NCI-H69 (cell line): ENCODE measurements at regions not wholly inside any gene's neighbourhood (a gene's known extent, or its start where the extent isn't known, plus 50 kb on each side); places are given as distances from the start of the nearest gene placed in this dataset.
"Not testable (repeated sequence)": the region's sequence is repeated elsewhere in the genome, so short reads cannot be mapped to it uniquely, and the experiment has no call there.

ENCODE experiments used
- DNase-seq: peaks from one replicate; lab custom pipeline; 2025; lab: John Stamatoyannopoulos, UW

DNA sequence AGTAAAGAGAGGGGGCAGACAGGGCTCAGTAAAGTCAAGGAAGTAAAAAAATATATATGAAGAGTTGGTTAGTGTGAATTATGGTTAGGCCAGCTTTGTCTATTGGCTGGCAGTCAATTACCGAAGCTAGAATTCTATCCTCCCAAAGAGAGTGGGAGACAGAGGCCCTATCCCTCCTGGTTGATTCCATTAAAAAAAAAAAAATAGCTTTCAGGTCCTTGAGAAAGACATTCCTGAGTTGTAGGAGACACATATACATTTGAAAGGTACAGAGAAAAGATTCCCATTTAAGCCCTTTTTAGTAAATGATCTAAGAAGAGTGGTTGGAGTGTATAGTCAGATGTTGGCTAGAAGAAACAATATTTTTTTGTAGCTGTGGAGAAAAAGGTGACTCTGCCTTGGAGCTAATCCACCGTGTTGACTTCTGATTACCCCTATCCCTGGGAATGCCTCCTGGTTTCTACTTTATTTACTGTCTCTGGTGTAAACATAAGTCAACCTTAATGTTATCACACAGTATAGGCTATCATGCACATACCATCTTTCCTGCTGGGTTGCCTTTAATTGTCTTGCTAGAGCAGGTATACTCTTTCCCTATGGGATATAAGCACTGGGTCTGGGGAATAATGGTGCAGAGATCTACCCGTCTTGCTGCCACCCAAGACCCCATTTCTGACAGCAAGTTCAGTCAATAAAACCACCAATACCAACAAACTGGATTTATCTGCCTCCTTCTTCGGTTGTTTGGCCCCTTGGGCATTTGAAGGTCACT is 859.9 kb upstream of the ATXN7L3B start:
- no peak for DNase-seq

DNA sequence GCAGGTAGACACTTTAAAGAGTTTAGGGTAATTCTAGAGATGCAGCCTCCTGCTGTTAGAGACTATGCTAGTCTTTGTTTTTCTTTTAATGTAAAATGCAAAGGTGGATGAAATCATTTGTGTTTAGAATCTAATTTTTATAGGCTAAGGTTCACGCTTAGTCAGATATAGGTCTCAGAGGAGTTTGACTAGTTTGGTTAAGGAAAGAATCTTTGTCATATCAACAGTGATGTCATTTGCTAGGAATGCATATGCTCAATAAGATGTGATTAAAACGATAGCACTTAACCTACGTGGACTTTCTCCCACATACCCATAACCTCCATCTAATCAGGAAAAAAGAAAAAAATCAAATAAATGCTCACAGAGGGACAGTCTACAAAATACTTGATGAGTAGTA is 859.3 kb upstream of the ATXN7L3B start:
- no peak for DNase-seq

DNA sequence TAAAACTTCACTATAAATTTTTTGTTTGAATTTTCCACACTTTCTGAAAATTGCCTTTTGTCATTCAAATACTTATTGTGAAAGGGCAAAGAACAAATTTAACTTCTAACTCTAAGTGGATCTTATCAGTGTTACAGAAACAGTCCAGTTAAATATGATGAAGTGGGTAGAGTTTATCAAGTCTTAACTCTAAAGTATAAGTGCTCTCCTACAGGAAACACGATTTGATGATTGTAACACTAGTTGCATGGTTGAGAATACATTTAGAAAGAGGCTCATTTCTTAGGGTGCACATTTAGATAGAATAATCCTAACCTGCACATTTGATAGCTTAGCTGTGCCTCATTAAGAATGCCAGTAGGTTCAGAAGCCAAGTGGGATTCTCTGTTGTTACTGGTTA is 838.3 kb upstream of the ATXN7L3B start:
- DNase-seq, result no peak

DNA sequence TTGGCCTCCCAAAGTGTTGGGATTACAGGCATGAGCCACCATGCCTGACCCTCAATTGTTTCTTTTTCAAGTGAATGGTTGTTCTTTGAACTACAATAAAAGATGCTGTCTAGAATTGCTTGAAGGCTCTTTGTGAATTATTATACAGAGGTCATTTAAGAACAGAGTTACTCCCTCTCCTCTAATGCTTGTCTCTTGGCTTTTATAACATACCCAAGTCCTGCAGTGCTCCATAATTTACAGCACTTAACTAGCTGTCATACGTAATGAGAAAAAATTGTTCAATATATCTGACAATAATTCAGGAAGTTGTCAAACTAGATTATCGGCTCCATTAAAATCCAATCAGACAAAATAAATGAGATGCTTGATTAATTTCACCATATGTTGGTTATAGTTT is 823.0 kb upstream of the ATXN7L3B start:
- no peak for DNase-seq

DNA sequence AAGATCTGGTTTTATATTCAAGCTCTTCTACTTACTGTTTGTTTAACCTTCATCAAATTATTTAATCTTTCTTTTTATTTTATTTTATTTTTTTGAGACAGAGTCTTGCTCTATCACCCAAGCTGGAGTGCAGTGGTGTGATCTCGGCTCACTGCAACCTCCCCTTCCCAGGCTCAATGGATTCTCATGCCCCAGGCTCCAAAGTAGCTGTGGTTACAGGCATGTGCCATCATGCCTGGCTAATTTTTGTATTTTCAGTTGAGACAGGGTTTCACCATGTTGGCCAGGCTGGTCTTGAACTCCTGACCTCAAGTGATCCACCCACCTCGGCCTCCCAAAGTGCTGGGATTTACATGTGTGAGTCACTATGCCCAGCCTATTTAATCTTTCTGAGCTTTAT is 821.5 kb upstream of the ATXN7L3B start:
- not testable (repeated sequence) for DNase-seq

DNA sequence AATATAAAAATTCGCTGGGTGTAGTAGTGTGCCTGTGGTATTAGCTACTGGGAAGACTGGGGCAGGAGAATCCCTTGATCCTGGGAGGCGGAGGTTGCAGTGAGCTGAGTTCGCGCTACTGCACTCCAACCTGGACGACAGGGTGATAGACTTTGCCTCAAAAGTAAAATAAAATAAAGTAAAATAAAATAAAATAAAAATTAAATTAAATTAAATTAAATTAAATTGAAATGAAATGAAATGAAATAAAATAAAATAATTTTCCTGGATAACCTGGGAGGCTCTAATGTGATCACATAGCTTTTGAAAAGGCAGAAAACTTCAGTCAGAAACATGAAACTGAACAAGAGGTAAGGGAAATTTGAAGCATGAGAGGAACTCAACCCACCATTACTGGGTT is 818.4 kb upstream of the ATXN7L3B start:
- DNase-seq, result no peak

DNA sequence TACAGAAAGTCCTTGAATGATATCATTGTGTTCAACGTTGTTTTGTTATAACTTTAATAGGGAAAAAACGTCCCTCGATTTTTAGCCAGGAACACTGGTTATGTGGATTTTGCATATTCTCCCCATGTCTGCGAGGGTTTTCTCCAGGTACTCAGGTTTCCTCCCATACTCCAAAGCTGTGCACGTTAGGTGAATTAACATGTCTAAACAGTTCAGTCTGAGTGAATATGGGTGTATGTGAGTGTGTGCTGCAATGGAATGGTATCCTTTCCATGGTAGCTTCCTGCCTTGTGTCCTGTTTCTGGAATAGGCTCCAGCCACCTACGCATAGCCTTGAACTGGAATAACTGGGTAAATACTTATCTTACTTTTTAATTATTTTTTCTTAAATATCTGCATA is 810.8 kb upstream of the ATXN7L3B start:
- DNase-seq, result no peak

DNA sequence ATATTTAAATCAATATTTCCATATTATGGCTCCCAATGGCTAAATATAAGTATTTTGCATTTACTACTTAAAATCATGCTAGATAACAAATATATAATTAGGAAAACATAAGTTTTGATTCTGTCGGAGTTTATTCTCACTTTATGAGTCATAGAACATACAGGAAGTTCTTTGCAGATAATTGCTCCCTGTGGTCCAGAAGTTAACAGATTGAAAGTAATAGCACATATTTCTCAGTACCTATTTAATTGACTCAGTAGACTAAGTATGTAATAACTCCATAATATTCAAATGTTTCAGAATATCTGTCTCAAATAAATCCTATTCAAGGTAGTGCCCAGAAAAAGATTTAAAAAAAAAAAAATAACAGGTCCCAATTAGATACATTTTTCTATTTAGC is 806.0 kb upstream of the ATXN7L3B start:
- DNase-seq, result no peak

DNA sequence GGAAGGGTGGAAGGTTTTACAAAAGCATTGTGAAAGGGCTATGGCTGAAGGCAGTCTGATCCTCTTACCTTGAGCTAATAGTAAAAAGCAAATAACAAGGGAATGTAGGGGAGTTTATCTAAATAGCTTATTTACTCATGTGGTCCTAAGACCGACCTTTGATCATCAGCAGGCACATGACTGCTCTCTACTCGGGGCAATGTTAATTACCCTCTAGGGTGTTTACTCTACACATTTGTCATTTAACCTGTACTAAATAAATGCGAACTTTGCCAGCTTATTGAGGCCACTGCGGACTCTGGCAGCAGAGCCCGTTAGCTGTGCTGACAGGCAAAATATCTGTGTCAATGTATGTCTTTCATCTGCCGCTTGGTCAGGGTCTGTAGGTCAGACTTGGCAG is 768.3 kb upstream of the ATXN7L3B start:
- no peak for DNase-seq

DNA sequence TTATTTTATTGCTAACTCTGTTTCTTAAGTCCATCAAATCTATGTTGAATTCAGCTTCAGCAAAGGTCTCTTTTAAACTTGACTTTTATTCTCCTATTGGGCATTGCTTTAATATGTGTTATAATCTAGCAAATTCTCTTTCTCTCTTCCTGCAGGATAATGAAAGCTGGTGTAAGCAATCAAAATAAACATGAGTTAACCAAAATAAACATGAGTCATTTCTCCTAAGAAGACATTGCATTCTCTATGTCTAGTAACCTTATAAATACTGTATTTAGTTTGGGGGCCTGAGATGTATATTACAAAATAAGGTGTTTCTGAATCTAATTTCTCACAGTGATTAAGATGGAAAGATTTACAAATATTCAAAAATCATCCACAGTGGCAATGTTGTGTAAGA is 739.1 kb upstream of the ATXN7L3B start:
- no peak for DNase-seq

DNA sequence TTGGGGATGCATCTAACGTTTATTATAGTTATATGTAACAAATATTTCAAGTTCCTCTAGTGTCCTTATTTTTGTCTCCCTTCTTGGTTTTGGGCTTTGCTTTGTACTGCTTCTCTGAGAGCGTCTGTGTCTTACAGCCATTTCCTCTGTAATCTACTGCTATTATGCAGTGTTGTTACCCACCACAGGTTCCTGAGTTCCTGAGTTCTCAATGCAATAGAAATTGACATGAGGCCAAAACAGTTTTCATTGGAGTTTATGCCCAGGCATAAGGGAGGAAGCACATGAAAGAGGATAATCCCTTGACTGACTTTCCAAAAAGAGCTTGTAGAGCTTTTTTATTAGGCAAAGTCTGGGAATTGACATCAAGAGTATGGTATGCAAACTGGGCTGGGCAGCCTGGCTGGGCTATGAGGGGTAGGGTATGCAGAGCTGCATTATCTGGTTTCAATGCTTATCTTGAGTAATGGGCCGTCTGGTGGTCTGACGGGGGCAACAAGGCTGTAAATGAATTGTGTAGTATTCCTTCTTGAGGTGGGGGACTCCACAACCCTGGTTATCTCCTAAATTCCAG is 722.5 kb upstream of the ATXN7L3B start:
- no peak for DNase-seq

DNA sequence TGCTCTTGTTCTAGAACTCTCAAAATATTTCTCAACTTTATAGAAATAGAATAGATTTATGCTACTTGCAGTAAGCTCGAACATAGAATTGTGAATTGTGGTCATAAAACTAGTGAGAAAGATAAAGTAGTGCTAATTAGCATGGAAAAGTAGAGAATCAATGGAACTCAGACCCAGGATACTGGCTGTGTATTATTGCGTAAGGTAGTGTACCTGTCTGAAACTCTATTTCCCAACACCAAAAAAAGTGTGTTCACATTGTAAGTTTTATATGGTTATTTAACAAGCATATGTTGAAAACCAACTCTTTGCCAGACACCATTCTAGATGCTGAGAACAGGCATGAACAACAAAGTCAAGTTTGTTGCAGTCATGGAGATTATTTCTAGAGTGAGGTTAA is 720.5 kb upstream of the ATXN7L3B start:
- DNase-seq, result no peak

DNA sequence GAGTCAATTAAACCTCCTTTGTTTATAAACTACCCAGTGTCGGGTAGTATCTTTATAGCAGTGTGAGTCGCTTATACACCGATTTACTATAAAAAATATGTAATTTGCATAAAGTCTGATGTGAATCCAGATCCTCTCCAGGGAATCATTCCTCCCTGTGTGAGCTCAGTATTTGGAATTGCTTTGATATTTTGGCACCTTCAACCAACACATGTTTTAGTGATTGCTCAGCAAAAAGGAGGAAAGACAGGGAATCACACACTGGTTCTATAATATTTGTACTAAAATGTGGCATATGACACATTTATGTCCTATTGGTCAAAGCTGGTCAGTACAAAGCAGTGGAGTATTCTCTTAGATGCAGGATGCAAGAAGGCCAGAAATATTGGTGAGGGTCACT is 703.9 kb upstream of the ATXN7L3B start:
- no peak for DNase-seq

DNA sequence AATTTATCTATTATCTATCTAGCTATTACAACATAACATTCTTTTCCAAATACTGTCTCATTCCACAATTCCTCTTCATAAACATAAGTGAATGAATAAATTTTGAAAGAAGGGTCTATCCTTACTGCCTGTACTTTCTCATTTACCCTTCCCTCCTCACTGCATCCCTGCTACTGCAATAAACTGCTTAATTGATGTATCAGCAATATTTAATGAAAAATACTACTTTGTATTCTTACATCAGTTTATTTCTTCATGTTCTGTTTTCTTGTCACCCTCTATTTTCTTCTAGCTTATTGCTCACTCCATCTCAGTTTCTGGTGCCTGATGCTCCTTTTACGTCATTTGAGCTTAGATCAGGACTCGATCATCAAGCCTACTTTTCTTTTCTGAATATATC is 695.7 kb upstream of the ATXN7L3B start:
- DNase-seq, result no peak

DNA sequence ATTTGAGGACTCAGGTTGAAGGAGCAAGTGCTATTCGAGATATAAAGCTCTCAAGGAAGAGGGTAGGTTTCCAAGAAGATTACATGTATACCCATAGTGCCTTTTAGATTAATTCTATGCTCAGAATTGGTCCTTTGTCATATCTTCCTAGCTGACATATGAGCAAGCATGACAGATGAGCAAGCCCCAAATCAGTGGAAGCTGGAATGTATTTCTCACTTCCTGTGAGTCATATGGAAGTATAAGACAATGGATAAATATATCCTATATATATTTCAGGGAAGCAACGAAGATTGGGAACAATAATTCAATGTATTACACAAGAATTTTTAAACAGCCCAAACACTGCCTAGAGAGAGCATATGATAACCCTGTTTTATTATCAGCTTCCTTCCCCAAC is 674.1 kb upstream of the ATXN7L3B start:
- no peak for DNase-seq

DNA sequence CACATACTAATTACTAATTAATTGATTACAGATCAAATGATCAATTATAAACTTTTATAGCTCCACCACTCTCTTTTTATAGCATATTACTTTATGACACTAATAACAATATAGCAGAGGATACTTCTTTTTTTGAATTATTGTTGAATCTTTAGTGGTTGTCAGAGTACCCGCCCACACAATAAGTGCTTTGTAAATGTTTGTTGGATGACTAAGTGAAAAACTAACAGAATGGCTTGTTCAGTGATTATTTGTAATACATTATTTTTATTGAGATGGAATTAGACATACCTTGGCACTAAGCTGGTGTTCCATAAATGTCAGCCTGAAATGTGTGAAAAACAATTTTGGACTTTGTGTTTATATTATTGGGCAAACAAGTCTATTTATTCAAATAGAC is 670.5 kb upstream of the ATXN7L3B start:
- no peak for DNase-seq

DNA sequence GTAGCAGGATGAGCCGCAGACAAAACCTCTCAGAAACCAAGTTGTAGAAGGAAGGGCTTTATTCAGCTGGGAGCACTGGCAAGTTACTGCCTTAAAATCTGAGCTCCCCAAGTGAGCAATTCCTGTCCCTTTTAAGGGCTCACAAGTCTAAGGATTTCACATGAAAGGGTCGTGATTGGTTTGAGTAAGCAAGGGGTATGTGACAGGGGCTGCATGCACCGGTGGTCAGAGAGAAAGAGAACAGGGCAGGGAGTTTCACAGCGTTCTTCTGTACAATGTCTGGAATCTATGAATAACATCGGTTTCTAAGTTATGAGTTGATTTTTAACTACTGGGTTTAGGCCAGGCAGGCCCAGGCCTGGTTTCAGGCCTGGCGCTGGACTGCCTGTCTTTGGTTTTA is 660.3 kb upstream of the ATXN7L3B start:
- not testable (repeated sequence) for DNase-seq

DNA sequence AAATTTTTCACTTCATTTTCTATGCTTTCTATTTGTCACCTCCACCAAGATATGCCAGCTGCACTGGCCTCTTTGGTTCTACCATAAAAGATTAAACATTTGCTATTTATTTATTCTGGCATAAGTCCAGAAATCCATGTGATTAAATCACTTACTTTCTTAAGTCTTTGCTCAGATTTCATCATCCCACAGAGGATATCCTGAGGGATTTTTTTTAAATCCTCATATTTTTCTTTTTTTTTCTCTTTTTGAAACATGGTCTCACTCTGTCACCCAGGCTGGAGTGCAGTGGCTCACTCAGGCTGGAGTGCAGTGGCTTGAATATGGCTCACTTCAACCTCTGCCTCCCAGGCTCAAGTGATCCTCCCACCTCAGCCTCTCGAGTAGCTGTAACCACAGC is 645.4 kb upstream of the ATXN7L3B start:
- no peak for DNase-seq

DNA sequence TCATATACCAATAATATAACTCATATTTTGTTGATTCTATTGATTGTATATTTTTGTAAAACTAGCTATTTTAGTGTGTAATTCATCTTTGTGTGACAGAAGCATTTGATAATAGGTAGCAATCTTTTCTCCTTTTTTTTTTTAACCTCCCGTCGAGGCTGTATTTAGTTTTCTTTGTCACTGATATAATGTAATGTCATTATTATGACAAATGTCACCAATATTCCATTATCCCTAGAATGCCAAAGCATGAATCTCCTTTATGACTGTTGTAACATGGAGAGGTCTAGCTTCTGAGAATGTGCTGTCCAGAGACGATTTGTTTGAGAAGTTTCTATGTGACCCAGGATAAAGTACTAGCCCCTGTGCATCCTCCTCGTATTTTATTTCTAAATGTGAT is 639.0 kb upstream of the ATXN7L3B start:
- DNase-seq, result no peak

DNA sequence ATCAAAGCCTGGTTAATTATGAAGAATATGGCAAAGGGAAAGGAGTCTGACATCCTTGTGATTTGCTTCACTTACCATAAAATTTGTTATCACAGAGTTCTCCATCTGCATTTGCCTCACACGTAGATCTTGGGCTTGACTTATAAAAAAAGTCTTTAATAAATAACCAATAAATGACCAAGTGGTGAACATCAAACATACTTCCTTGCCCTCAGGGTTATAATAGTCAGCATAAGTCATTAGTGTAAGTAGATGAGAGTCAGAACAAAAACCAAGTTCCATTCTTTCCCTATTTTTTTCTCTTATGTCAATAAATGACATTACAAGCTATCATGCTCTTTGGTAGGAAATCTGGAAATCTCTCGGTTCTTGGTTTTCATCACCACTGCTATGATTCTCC is 635.4 kb upstream of the ATXN7L3B start:
- DNase-seq, result no peak

DNA sequence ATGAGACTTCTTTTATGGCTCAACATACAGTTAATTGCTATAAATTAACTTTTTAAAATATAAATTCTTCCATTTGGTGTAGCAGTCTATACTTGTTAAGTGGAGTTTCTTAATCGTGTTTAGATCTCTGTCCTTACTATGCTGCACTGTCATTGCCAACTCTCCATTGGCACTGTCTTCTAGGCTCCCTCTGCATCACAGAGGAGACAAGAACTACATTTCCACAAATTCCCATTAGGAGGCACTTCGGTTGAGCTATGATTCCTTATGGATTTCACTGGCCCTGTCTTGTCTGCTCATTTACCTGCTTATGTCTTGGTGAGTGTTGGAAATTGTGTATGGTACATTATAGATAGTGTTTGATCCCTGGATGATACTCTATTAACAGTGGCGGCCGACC is 630.9 kb upstream of the ATXN7L3B start:
- no peak for DNase-seq

DNA sequence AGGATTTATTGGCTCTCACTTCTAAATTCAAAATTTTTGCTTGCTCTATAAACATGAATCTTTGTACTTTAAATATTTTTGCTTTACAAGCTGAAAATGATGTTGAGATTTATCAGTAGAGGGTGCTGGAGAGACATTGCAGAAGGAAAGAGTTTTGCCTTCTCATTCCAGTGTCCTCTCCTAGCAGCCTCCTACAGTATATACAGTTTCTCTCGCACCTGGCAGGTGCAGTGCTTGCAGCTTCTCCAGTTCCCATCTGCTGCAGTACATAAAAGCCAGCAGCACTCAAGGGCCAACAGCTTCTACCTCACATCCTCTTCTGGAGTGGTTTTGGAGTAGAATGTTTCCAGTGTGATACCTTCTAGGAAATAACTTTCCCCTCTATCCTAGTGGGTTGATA is 601.8 kb upstream of the ATXN7L3B start:
- peak; percentile 24 for DNase-seq

DNA sequence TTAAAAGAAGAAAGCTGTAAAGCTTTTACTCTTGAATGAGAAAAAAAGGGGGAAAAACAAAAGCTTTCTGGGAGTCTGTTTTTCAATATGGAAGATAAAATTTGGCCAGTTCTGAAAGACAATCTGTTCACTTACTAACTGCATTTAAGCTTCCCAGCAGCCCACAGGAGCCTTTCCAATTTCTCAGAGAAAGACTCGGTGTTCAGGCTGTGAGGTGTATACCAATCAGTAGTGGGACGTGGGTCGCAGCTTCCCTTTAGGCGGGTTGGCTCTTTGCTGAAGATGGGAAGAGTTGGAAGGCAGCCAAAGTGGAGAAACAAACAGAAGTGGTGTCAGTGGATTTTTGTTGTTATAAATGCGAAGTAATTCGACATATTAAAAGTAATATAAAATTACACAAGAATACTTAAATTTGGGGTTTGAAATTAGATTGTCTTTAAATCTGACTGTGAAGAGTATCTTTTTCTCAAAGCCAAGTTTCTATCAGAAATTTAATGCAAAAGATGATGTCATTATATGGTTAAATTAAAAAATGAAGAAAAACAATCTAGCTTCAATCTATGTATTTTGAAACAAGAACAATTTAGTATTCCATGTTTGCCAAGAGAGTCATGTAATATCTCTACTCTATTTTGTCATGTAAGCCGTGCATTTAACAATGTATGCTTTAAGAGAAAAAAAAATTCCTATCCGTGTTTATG is 590.2 kb upstream of the ATXN7L3B start:
- no peak for DNase-seq

DNA sequence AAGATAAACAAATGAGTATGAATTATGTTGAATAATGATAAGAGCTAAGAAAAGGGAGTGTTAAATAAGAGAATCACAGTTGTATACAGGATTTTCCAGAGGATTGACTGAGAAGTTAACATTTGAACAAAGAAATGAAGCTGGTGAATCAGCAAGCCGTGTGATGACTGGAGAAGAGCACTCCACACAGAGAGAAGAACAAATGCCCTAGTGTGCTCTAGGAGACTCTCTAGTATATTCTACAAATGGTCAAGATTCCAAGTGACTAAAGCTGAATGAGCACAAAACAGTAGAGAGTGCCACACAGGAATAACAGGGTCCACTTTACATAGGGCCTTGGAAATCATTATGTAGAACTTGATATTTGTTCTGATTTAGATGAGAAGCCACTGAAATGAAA is 587.1 kb upstream of the ATXN7L3B start:
- DNase-seq, result no peak
